SH-SY5Y (cell line): ENCODE measurements at regions not wholly inside any gene's neighbourhood (a gene's known extent, or its start where the extent isn't known, plus 50 kb on each side); places are given as distances from the start of the nearest gene placed in this dataset.

Experiments used
- GATA2 ChIP-seq: IDR thresholded peaks from 2 replicates; pipeline ENCODE4 v1.6.1; 2011; ENCODE audit warnings: mild to moderate bottlenecking, low read depth, low read length
- GATA3 ChIP-seq: IDR thresholded peaks from 2 replicates; pipeline ENCODE4 v1.6.1; 2011; ENCODE audit warnings: low read depth, mild to moderate bottlenecking, low read length, moderate library complexity

- no peak for TF ChIP-seq GATA3
Observed at GRCh38 chr4:62523256-62523655, 1323.1 kb downstream of the ADGRL3 start.

- TF ChIP-seq GATA2 (no peak), GATA3 (no peak)
Observed at GRCh38 chr4:62522273-62522672, 1322.1 kb downstream of the ADGRL3 start.

- no peak for TF ChIP-seq GATA3
- no peak for TF ChIP-seq GATA2
Observed at GRCh38 chr4:62517716-62518115, 1317.6 kb downstream of the ADGRL3 start.

- TF ChIP-seq GATA2 (no peak), GATA3 (no peak)
Observed at GRCh38 chr4:62513306-62513705, 1313.2 kb downstream of the ADGRL3 start.

GRCh38 chr4:62512271-62512670, 1312.1 kb downstream of the ADGRL3 start:
- TF ChIP-seq GATA2 (no peak), GATA3 (no peak)

- TF ChIP-seq GATA3, result no peak
- no peak for TF ChIP-seq GATA2
Observed at GRCh38 chr4:62510228-62510627, 1310.1 kb downstream of the ADGRL3 start.

- TF ChIP-seq GATA2 (no peak), GATA3 (no peak)
Observed at GRCh38 chr4:62500296-62500695, 1300.2 kb downstream of the ADGRL3 start.

GRCh38 chr4:62495032-62495431, 1294.9 kb downstream of the ADGRL3 start:
- TF ChIP-seq GATA2 (no peak), GATA3 (no peak)

- TF ChIP-seq GATA3 (no peak), GATA2 (no peak)
Observed at GRCh38 chr4:62490635-62491034, 1290.5 kb downstream of the ADGRL3 start.

- no peak for TF ChIP-seq GATA3
- no peak for TF ChIP-seq GATA2
Observed at GRCh38 chr4:62487016-62487415, 1286.9 kb downstream of the ADGRL3 start.

- no peak for TF ChIP-seq GATA3
- TF ChIP-seq GATA2, result no peak
Observed at GRCh38 chr4:62484357-62484756, 1284.2 kb downstream of the ADGRL3 start.

GRCh38 chr4:62482355-62482754, 1282.2 kb downstream of the ADGRL3 start:
- TF ChIP-seq GATA2, result no peak
- TF ChIP-seq GATA3, result no peak

GRCh38 chr4:62475596-62475995, 1275.5 kb downstream of the ADGRL3 start:
- TF ChIP-seq GATA3 (no peak), GATA2 (no peak)

GRCh38 chr4:62474802-62475201, 1274.7 kb downstream of the ADGRL3 start:
- TF ChIP-seq GATA2, result no peak
- TF ChIP-seq GATA3, result no peak

DNA sequence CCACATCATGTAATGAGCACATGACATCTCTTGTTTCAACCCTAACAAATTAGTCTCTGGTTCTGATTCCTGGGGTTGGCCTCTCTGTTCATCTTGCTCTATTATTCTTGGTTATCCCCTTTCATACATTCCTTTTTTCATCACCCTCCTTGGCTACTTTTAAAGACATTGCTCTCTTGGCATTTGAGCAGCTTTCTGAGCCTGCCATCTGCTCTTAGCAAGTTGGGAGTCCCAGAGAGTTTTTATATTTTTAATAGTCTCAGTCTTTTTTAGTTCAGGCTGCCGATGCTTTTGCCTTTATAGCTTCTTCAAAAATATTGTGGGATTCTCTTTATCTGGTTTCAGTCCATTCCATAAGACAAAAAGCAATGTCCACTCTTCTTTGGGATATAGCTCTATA, 1270.9 kb downstream of the ADGRL3 start:
- TF ChIP-seq GATA2, result no peak
- TF ChIP-seq GATA3, result no peak

DNA sequence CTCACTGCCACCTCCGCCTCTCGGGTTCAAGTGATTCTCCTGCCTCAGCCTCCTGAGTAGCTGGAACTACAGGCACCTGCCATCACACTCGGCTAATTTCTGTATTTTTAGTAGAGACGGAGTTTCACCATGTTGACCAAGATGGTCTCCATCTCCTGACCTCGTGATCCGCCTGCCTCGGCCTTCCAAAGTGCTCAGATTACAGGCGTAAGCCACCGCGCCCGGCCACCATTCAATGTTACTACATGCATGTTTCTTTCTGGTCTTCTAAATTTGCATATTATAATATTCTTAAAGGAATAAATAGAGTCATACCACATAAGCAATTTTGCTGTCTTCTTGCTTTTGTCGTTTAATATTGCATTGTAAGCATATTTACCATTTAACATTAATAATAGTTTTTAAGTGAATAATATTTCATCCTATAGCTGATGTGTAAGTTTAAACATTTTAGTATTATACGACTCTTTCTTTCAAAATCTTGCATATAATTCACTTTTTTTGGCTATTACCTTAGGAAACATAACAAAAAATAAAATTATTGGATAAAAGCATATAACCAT, 1270.4 kb downstream of the ADGRL3 start:
- TF ChIP-seq GATA3 (no peak), GATA2 (no peak)
